ENCODE measurements at regions not wholly inside any gene's neighbourhood (a gene's known extent, or its start where the extent isn't known, plus 50 kb on each side); places are given as distances from the start of the nearest gene placed in this dataset.

GRCh38 chr5:168120401-168121137, 170.9 kb upstream of the WWC1 start:
- Histone ChIP-seq H3K4me3 (no peak overlapping the region), H3K36me3 (no peaks in the 10 kb centered on the region), H3K27ac (no peak overlapping the region), H3K9me3 (no peaks in the 10 kb centered on the region), H3K27me3 (no peaks in the 10 kb centered on the region), H3K4me1 (no peaks in the 10 kb centered on the region)
- ATAC-seq (no peak), DNase-seq (no peak)
- intact Hi-C loops (cut with DNase I): no loop called here
- TF ChIP-seq CTCF (IDR thresholded peaks at IDR 0.05) (no peak), POLR2A (IDR thresholded peaks at IDR 0.05) (no peak)
- 63% methylated on average over 10 of the region's 10 CpGs for WGBS (ENCODE audit: insufficient coverage, low coverage, low lambda C conversion rate, missing lambda C conversion rate)

- TF ChIP-seq CTCF (IDR thresholded peaks at IDR 0.05) (no peak), POLR2A (IDR thresholded peaks at IDR 0.05) (no peak)
- no peaks in the 10 kb centered on the region for H3K36me3 ChIP-seq
- no peaks in the 10 kb centered on the region for H3K4me1 ChIP-seq
- 77% methylated on average over 3 of the region's 4 CpGs for WGBS (ENCODE audit: insufficient coverage, low coverage, low lambda C conversion rate, missing lambda C conversion rate)
- ATAC-seq (no peak), DNase-seq (no peak)
- H3K27ac ChIP-seq: no peak overlapping the region
- H3K27me3 ChIP-seq: no peaks in the 10 kb centered on the region
- no peaks in the 10 kb centered on the region for H3K9me3 ChIP-seq
- intact Hi-C loops (cut with DNase I): no loop called here
- H3K4me3 ChIP-seq: no peak overlapping the region
These were observed 170.3 kb upstream of the WWC1 start for GRCh38 chr5:168121138-168121494.

- DNase-seq: no peak
- 82% methylated on average over 8 of the region's 8 CpGs for WGBS (ENCODE audit: insufficient coverage, low coverage, low lambda C conversion rate, missing lambda C conversion rate)
- no peak for ATAC-seq
- H3K9me3 ChIP-seq: no peaks in the 10 kb centered on the region
- intact Hi-C loops (cut with DNase I): no loop called here
- H3K4me3 ChIP-seq: no peak overlapping the region
- TF ChIP-seq POLR2A (IDR thresholded peaks at IDR 0.05): no peak
- TF ChIP-seq CTCF (IDR thresholded peaks at IDR 0.05): no peak
- no peak overlapping the region for H3K27ac ChIP-seq
- H3K27me3 ChIP-seq: no peaks in the 10 kb centered on the region
- H3K36me3 ChIP-seq: no peaks in the 10 kb centered on the region
- no peaks in the 10 kb centered on the region for H3K4me1 ChIP-seq
These were observed 167.6 kb upstream of the WWC1 start for GRCh38 chr5:168123631-168124528.

GRCh38 chr5:168125445-168126199, 165.8 kb upstream of the WWC1 start:
- DNase-seq: no peak
- H3K36me3 ChIP-seq: no peaks in the 10 kb centered on the region
- intact Hi-C loops (cut with DNase I): no loop called here
- H3K27ac ChIP-seq: no peak overlapping the region
- no peak for TF ChIP-seq POLR2A (IDR thresholded peaks at IDR 0.05)
- no peak for TF ChIP-seq CTCF (IDR thresholded peaks at IDR 0.05)
- H3K4me3 ChIP-seq: no peak overlapping the region
- H3K27me3 ChIP-seq: no peaks in the 10 kb centered on the region
- 89% methylated on average over 13 of the region's 14 CpGs for WGBS (ENCODE audit: insufficient coverage, low coverage, low lambda C conversion rate, missing lambda C conversion rate)
- ATAC-seq: peak in 1 of 4 donors; percentile 29
- H3K9me3 ChIP-seq: no peaks in the 10 kb centered on the region
- H3K4me1 ChIP-seq: no peaks in the 10 kb centered on the region
